H9 (cell line): ENCODE measurements at regions not wholly inside any gene's neighbourhood (a gene's known extent, or its start where the extent isn't known, plus 50 kb on each side); places are given as distances from the start of the nearest gene placed in this dataset.

Experiments used
- DNase-seq: peaks from one replicate; pipeline ENCODE4 v3.0.0-alpha.2; 2017
- H2AFZ ChIP-seq: one replicate; pipeline ENCODE4 v1.6.1; 2013; ENCODE audit warnings: mild to moderate bottlenecking, low read length, control low read depth, moderate library complexity
- H2AK5ac ChIP-seq: 2 replicates; pipeline ENCODE4 v1.6.1; 2013; ENCODE audit warnings: low read length, control low read depth, mixed read lengths; ENCODE audit not compliant: insufficient read length
- H2BK120ac ChIP-seq: one replicate; pipeline ENCODE4 v1.6.1; 2013; ENCODE audit warnings: low read depth, mild to moderate bottlenecking, low read length, control low read depth, inconsistent platforms; ENCODE audit not compliant: poor library complexity, severe bottlenecking
- H2BK12ac ChIP-seq: 2 replicates; pipeline ENCODE4 v1.6.1; 2013; ENCODE audit warnings: low read length, control low read depth, mixed read lengths, low read depth; ENCODE audit not compliant: insufficient read length
- H2BK15ac ChIP-seq: 2 replicates; pipeline ENCODE4 v1.6.1; 2013; ENCODE audit warnings: low read depth, low read length, control low read depth
- H2BK20ac ChIP-seq: one replicate; pipeline ENCODE4 v1.6.1; 2013; ENCODE audit warnings: low read depth, mild to moderate bottlenecking, low read length, control low read depth, inconsistent platforms; ENCODE audit not compliant: poor library complexity, severe bottlenecking
- H2BK5ac ChIP-seq: 2 replicates; pipeline ENCODE4 v1.6.1; 2013; ENCODE audit warnings: low read length, control low read depth, mixed read lengths; ENCODE audit not compliant: insufficient read length
- H3K14ac ChIP-seq: 2 replicates; pipeline ENCODE4 v1.6.1; 2013; ENCODE audit warnings: low read length, control low read depth; ENCODE audit not compliant: insufficient read depth
- H3K18ac ChIP-seq: 2 replicates; pipeline ENCODE4 v1.6.1; 2013; ENCODE audit warnings: low read depth, mild to moderate bottlenecking, mixed read lengths, low read length, control low read depth; ENCODE audit not compliant: insufficient read length
- H3K23ac ChIP-seq: 2 replicates; pipeline ENCODE4 v1.6.1; 2013; ENCODE audit warnings: low read length, control low read depth, mixed read lengths, low read depth; ENCODE audit not compliant: insufficient read length
- H3K23me2 ChIP-seq: 2 replicates; pipeline ENCODE4 v1.6.1; 2013; ENCODE audit warnings: low read depth, mild to moderate bottlenecking, mixed read lengths, low read length, control low read depth; ENCODE audit not compliant: insufficient read length, poor library complexity, severe bottlenecking
- H3K27ac ChIP-seq: 2 replicates; pipeline ENCODE4 v1.5.1; 2013; ENCODE audit warnings: low read length, control low read depth, mixed read lengths, low read depth; ENCODE audit not compliant: insufficient read length
- H3K27me3 ChIP-seq: 2 replicates; pipeline ENCODE4 v1.6.1; 2013; ENCODE audit warnings: low read length, control low read depth, inconsistent platforms; ENCODE audit not compliant: insufficient read depth
- H3K4ac ChIP-seq: 2 replicates; pipeline ENCODE4 v1.6.1; 2013; ENCODE audit warnings: low read depth, mild to moderate bottlenecking, control low read depth, inconsistent platforms, low read length, moderate library complexity
- H3K4me1 ChIP-seq: 2 replicates; pipeline ENCODE4 v1.6.1; 2013; ENCODE audit warnings: low read length, control low read depth, inconsistent platforms; ENCODE audit not compliant: insufficient read depth
- H3K4me2 ChIP-seq: 2 replicates; pipeline ENCODE4 v1.6.1; 2013; ENCODE audit warnings: low read length, control low read depth, mixed read lengths; ENCODE audit not compliant: insufficient read length, insufficient read depth
- H3K56ac ChIP-seq: 2 replicates; pipeline ENCODE4 v1.6.1; 2013; ENCODE audit warnings: low read depth, mild to moderate bottlenecking, mixed read lengths, low read length, control low read depth; ENCODE audit not compliant: insufficient read length
- H3K79me1 ChIP-seq: 2 replicates; pipeline ENCODE4 v1.6.1; 2013; ENCODE audit warnings: low read depth, mild to moderate bottlenecking, moderate library complexity, low read length, control low read depth, inconsistent platforms; ENCODE audit not compliant: insufficient read depth, poor library complexity, severe bottlenecking
- H3K79me2 ChIP-seq: 2 replicates; pipeline ENCODE4 v1.6.1; 2013; ENCODE audit warnings: low read length, control low read depth, inconsistent platforms; ENCODE audit not compliant: insufficient read depth
- H3K9ac ChIP-seq: 2 replicates; pipeline ENCODE4 v1.6.1; 2013; ENCODE audit warnings: low read length, control low read depth, mixed read lengths; ENCODE audit not compliant: insufficient read length; ENCODE audit errors: extremely low read depth
- H3K9me3 ChIP-seq: one replicate; pipeline ENCODE4 v1.6.1; 2013; ENCODE audit warnings: low read depth, low read length, inconsistent platforms; ENCODE audit not compliant: control insufficient read depth
- H3T11ph ChIP-seq: one replicate; pipeline ENCODE4 v1.6.1; 2013; ENCODE audit warnings: mild to moderate bottlenecking, low read length, control low read depth, inconsistent platforms
- H4K20me1 ChIP-seq: one replicate; pipeline ENCODE4 v1.6.1; 2013; ENCODE audit not compliant: control insufficient read depth, insufficient read length, insufficient read depth
- H4K5ac ChIP-seq: 2 replicates; pipeline ENCODE4 v1.6.1; 2013; ENCODE audit warnings: low read depth, mild to moderate bottlenecking, mixed read lengths, low read length, control low read depth; ENCODE audit not compliant: insufficient read length
- H4K8ac ChIP-seq: replicated peaks from 2 replicates; pipeline ENCODE4 v1.6.1; 2013; ENCODE audit warnings: low read length, control low read depth, mixed read lengths, low read depth; ENCODE audit not compliant: insufficient read length
- H4K91ac ChIP-seq: 2 replicates; pipeline ENCODE4 v1.6.1; 2013; ENCODE audit warnings: low read depth, mild to moderate bottlenecking, moderate library complexity, mixed read lengths, low read length, control low read depth; ENCODE audit not compliant: insufficient read length
- H3K27ac Mint-ChIP-seq, 3 experiments: 2 replicates in 2 of 3; 3 replicates in 1 of 3; pipeline ENCODE4 v1.8.0; 2020 to 2021; ENCODE audit warnings: mixed read lengths in 3 of 3, mild to moderate bottlenecking in 1 of 3, moderate library complexity in 1 of 3
- H3K27me3 Mint-ChIP-seq: 2 replicates; pipeline ENCODE4 v1.8.0; 2021; ENCODE audit warnings: low read depth, mild to moderate bottlenecking, moderate library complexity, mixed read lengths
- H3K36me3 Mint-ChIP-seq, 3 experiments: 2 replicates in 2 of 3; 3 replicates in 1 of 3; pipeline ENCODE4 v1.8.0; 2020 to 2021; ENCODE audit warnings: low read depth in 3 of 3, mixed read lengths in 3 of 3; ENCODE audit not compliant: insufficient read depth in 1 of 3
- H3K4me1 Mint-ChIP-seq, 2 experiments: 2 replicates each; pipeline ENCODE4 v1.8.0; 2020; ENCODE audit warnings: mixed read lengths in 2 of 2
- H3K4me3 Mint-ChIP-seq, 2 experiments: 2 replicates in 1 of 2; 3 replicates in 1 of 2; pipeline ENCODE4 v1.8.0; 2020 to 2021; ENCODE audit warnings: mild to moderate bottlenecking in 2 of 2, mixed read lengths in 2 of 2, moderate library complexity in 1 of 2
- H3K9me3 Mint-ChIP-seq, 2 experiments: 2 replicates in 1 of 2; 3 replicates in 1 of 2; pipeline ENCODE4 v1.8.0; 2020; ENCODE audit warnings: mild to moderate bottlenecking in 2 of 2, mixed read lengths in 2 of 2, moderate library complexity in 1 of 2
- CTCF ChIP-seq: fragments of 200-600 bp; sonication (generic); conservative IDR thresholded peaks from 3 replicates; pipeline ENCODE4 v1.8.0; 2021; ENCODE audit warnings: antibody characterized with exemption, mild to moderate bottlenecking
- WGBS: extraction: QIAGEN DNeasy Blood & Tissue Kit; methylation state at CpG from one replicate; pipeline ENCODE4 v1.1.7; 2013; ENCODE audit warnings: missing lambda C conversion rate, low lambda C conversion rate, mixed read lengths; ENCODE audit not compliant: insufficient read length; ENCODE audit errors: extremely low coverage; 5-methylcytosine and 5-hydroxymethylcytosine counted together

- Histone ChIP-seq H3K27ac (no peak overlapping the region), H3K4ac (no peak overlapping the region), H2BK5ac (no peak overlapping the region), H3K56ac (no peak overlapping the region), H3K9ac (no peak overlapping the region), H3T11ph (no peak overlapping the region), H4K20me1 (no peaks in the 10 kb centered on the region), H2AK5ac (no peak overlapping the region), H3K14ac (no peak overlapping the region), H2BK20ac (no peak overlapping the region), H2BK120ac (no peak overlapping the region), H3K9me3 (no peaks in the 10 kb centered on the region), H3K79me1 (no peaks in the 10 kb centered on the region), H4K91ac (no peak overlapping the region), H3K27me3 (no peaks in the 10 kb centered on the region), H2AFZ (no peak overlapping the region), H3K23me2 (no peaks in the 10 kb centered on the region), H4K5ac (no peak overlapping the region), H3K4me1 (no peaks in the 10 kb centered on the region), H3K79me2 (no peaks in the 10 kb centered on the region), H2BK12ac (no peak overlapping the region), H3K23ac (no peak overlapping the region), H4K8ac (no peak overlapping the region), H2BK15ac (no peak overlapping the region), H3K18ac (no peak overlapping the region), H3K4me2 (no peak overlapping the region)
- peaks cover 0 to 1% (median 1%) of the 10 kb centered on the region in 3 experiments; a peak in 2 of 7 replicates for H3K36me3 Mint-ChIP-seq
- H3K27me3 Mint-ChIP-seq = no peaks in the 10 kb centered on the region
- no peak for DNase-seq
- peaks cover 0 to 2% of the 10 kb centered on the region in 2 experiments; a peak in 1 of 5 replicates for H3K9me3 Mint-ChIP-seq
- no peak overlapping the region for H3K27ac Mint-ChIP-seq
- no peaks in the 10 kb centered on the region for H3K4me1 Mint-ChIP-seq
- no peak for TF ChIP-seq CTCF
- WGBS = no CpG with 5 or more reads among the region's 2 CpGs
- H3K4me3 Mint-ChIP-seq = no peak overlapping the region
Measured at GRCh38 chr4:127134490-127134889, 498.3 kb upstream of the INTU start.
